IPS DF 4.7 (cell line): ENCODE measurements at regions not wholly inside any gene's neighbourhood (a gene's known extent, or its start where the extent isn't known, plus 50 kb on each side); places are given as distances from the start of the nearest gene placed in this dataset.

Experiments used
- DNase-seq: peaks from one replicate; pipeline ENCODE4 v3.0.0-alpha.2; 2013; ENCODE audit warnings: low spot score; ENCODE audit errors: extremely low read depth

- DNase-seq = no peak
Observed at GRCh38 chr20:10919396-10920140, 245.8 kb upstream of the JAG1 start.

- no peak for DNase-seq
Observed at GRCh38 chr20:10920396-10920795, 246.6 kb upstream of the JAG1 start.

- DNase-seq = no peak
Observed at GRCh38 chr20:10921491-10922010, 247.8 kb upstream of the JAG1 start.

GRCh38 chr20:10922506-10922905 lies 248.7 kb upstream of the JAG1 start:
- DNase-seq = no peak

- DNase-seq = no peak
Observed at GRCh38 chr20:10922941-10923340, 249.1 kb upstream of the JAG1 start.

GRCh38 chr20:10924644-10925201 lies 250.9 kb upstream of the JAG1 start:
- no peak for DNase-seq

GRCh38 chr20:10925767-10926166 lies 252.0 kb upstream of the JAG1 start:
- DNase-seq = no peak

GRCh38 chr20:10927011-10927583 lies 253.3 kb upstream of the JAG1 start:
- DNase-seq = no peak

GRCh38 chr20:10927936-10928840 lies 254.4 kb upstream of the JAG1 start:
- DNase-seq = no peak

- no peak for DNase-seq
Observed at GRCh38 chr20:10928841-10929421, 255.1 kb upstream of the JAG1 start.

GRCh38 chr20:10935658-10936402 lies 262.0 kb upstream of the JAG1 start:
- DNase-seq = no peak

- DNase-seq = no peak
Observed at GRCh38 chr20:10936786-10937185, 263.0 kb upstream of the JAG1 start.

GRCh38 chr20:10939331-10939941 lies 265.6 kb upstream of the JAG1 start:
- no peak for DNase-seq

- DNase-seq = no peak
Observed at GRCh38 chr20:10940941-10941340, 267.1 kb upstream of the JAG1 start.

- DNase-seq = no peak
Observed at GRCh38 chr20:10943686-10944265, 270.0 kb upstream of the JAG1 start.

GRCh38 chr20:10946124-10946880 lies 272.5 kb upstream of the JAG1 start:
- DNase-seq = no peak

- no peak for DNase-seq
Observed at GRCh38 chr20:10947726-10948125, 273.9 kb upstream of the JAG1 start.

GRCh38 chr20:10949930-10950783 lies 276.4 kb upstream of the JAG1 start:
- no peak for DNase-seq
